A549 (cell line): ENCODE measurements at regions not wholly inside any gene's neighbourhood (a gene's known extent, or its start where the extent isn't known, plus 50 kb on each side); places are given as distances from the start of the nearest gene placed in this dataset.

Experiments used
- ATAC-seq, 2 experiments: fragments of 200-7000 bp in 1 of 2; fragments of >200 bp in 1 of 2; cut with Nextera tagmentation in 1 of 2; cut with Tn5 transposase in 1 of 2; 3 replicates each; pipeline versions ENCODE4 v1.8.0 to v1.9.1; 2018 to 2020; ENCODE audit warnings: mild to moderate bottlenecking in 1 of 2, moderate library complexity in 1 of 2
- CTCF ChIA-PET: fragments of 300-600 bp; sonication (Branson Sonifier 250); formaldehyde crosslinking; extraction: SDS; loops from one replicate; lab custom pipeline; 2021; ENCODE audit warnings: antibody characterized with exemption, inconsistent platforms; lab: Yijun Ruan, JAX
- POLR2A ChIA-PET: fragments of 350-600 bp; formaldehyde crosslinking; extraction: SDS; loops from one replicate; lab custom pipeline; 2021; ENCODE audit warnings: antibody characterized with exemption, inconsistent platforms; lab: Yijun Ruan, JAX
- DNase-seq, 2 experiments: peaks; one replicate each; pipeline versions ENCODE4 v3.0.0 to v3.0.0-alpha.2; 2011 to 2016; ENCODE audit warnings: low read depth in 1 of 2, low spot score in 1 of 2
- FAIRE-seq: peaks from 2 replicates; lab custom pipeline; 2011; peaks lifted over from hg19 to GRCh38; lab: Jason Lieb, UNC
- H3K27ac ChIP-seq, 2 experiments: fragments of >200 bp; sonication (Bioruptor Twin); formaldehyde crosslinking; 3 replicates each; pipeline ENCODE4 v1.5.1; 2016 to 2017
- H3K4me1 ChIP-seq: fragments of >200 bp; sonication (Bioruptor Twin); formaldehyde crosslinking; 3 replicates; pipeline ENCODE4 v1.6.1; 2016
- H3K4me2 ChIP-seq: fragments of >200 bp; sonication (Bioruptor Twin); formaldehyde crosslinking; 3 replicates; pipeline ENCODE4 v1.6.1; 2016
- H3K4me3 ChIP-seq: fragments of >200 bp; sonication (Bioruptor Twin); formaldehyde crosslinking; 3 replicates; pipeline ENCODE4 v1.5.1; 2016
- H3K9me3 ChIP-seq: fragments of >200 bp; sonication (Bioruptor Twin); formaldehyde crosslinking; 3 replicates; pipeline ENCODE4 v1.6.1; 2016
- E2F6 ChIP-seq: IDR thresholded peaks from 2 replicates; pipeline ENCODE4 v1.6.1; 2012; ENCODE audit warnings: low read depth, borderline replicate concordance
- EHF ChIP-seq: fragments of 250-450 bp; sonication (Bioruptor Pico); IDR thresholded peaks from 2 replicates; pipeline ENCODE4 v1.5.0; 2020; ENCODE audit warnings: mild to moderate bottlenecking
- EHMT2 ChIP-seq: fragments of 200-600 bp; sonication (generic); IDR thresholded peaks from 2 replicates; pipeline ENCODE4 v1.6.1; 2016; ENCODE audit warnings: antibody characterized with exemption, low read depth, mild to moderate bottlenecking, moderate library complexity
- FOSB ChIP-seq: fragments of 250-450 bp; sonication (Bioruptor Pico); IDR thresholded peaks from 2 replicates; pipeline ENCODE4 v1.5.0; 2020; ENCODE audit warnings: mild to moderate bottlenecking, moderate library complexity
- FOSL2 ChIP-seq, 2 experiments: fragments of 450-650 bp in 1 of 2; fragments of >200 bp in 1 of 2; sonication (Bioruptor Twin) in 1 of 2; formaldehyde crosslinking; IDR thresholded peaks; 2 replicates each; pipeline versions ENCODE4 v1.5.0 to v1.6.1; 2016 to 2020; ENCODE audit warnings: mild to moderate bottlenecking in 1 of 2, moderate library complexity in 1 of 2
- FOXS1 ChIP-seq: fragments of 250-450 bp; sonication (Bioruptor Pico); IDR thresholded peaks from 2 replicates; pipeline ENCODE4 v1.5.0; 2020; ENCODE audit warnings: mild to moderate bottlenecking, moderate library complexity
- HDAC2 ChIP-seq: fragments of 200-600 bp; sonication (generic); IDR thresholded peaks from 2 replicates; pipeline ENCODE4 v1.6.1; 2016
- HOXB5 ChIP-seq: fragments of 250-450 bp; sonication (Bioruptor Pico); IDR thresholded peaks from 2 replicates; pipeline ENCODE4 v1.5.0; 2020; ENCODE audit warnings: mild to moderate bottlenecking, moderate library complexity
- JUNB ChIP-seq: fragments of >200 bp; sonication (Bioruptor Twin); formaldehyde crosslinking; IDR thresholded peaks from 2 replicates; pipeline ENCODE4 v1.6.1; 2016
- MAFK ChIP-seq: fragments of 450-650 bp; IDR thresholded peaks from 2 replicates; pipeline ENCODE4 v1.6.1; 2014; ENCODE audit not compliant: partially characterized antibody
- NFE2L2 ChIP-seq: fragments of 150-350 bp; conservative IDR thresholded peaks from 2 replicates; pipeline ENCODE4 v1.6.1; 2014; ENCODE audit warnings: low read length
- NPAS2 ChIP-seq: fragments of 250-450 bp; sonication (Bioruptor Pico); IDR thresholded peaks from 2 replicates; pipeline ENCODE4 v1.8.0; 2022; ENCODE audit warnings: mild to moderate bottlenecking, moderate library complexity, borderline replicate concordance
- RCOR1 ChIP-seq: fragments of 150-350 bp; IDR thresholded peaks from 2 replicates; pipeline ENCODE4 v1.6.1; 2014; ENCODE audit warnings: antibody characterized with exemption, low read length, low read depth
- TFCP2L1 ChIP-seq: fragments of 250-450 bp; sonication (Bioruptor Pico); IDR thresholded peaks from 2 replicates; pipeline ENCODE4 v1.5.0; 2021; ENCODE audit warnings: mild to moderate bottlenecking
- TP53 ChIP-seq: fragments of 250-450 bp; sonication (Bioruptor Pico); IDR thresholded peaks from 2 replicates; pipeline ENCODE4 v1.5.0; 2021; ENCODE audit warnings: mild to moderate bottlenecking, moderate library complexity
- ZFP36 ChIP-seq: fragments of 450-650 bp; IDR thresholded peaks from 2 replicates; pipeline ENCODE4 v1.6.1; 2014; ENCODE audit warnings: borderline replicate concordance; ENCODE audit not compliant: partially characterized antibody
- WGBS: methylation state at CpG from one replicate; pipeline ENCODE4 v1.1.6; 2017; ENCODE audit errors: missing lambda C conversion rate; 5-methylcytosine and 5-hydroxymethylcytosine counted together
- TF ChIP-seq, protein P1 (sequence below): fragments of >200 bp; sonication (Bioruptor Twin); formaldehyde crosslinking; IDR thresholded peaks from 3 replicates; pipeline ENCODE4 v1.5.1; 2016

DNA sequence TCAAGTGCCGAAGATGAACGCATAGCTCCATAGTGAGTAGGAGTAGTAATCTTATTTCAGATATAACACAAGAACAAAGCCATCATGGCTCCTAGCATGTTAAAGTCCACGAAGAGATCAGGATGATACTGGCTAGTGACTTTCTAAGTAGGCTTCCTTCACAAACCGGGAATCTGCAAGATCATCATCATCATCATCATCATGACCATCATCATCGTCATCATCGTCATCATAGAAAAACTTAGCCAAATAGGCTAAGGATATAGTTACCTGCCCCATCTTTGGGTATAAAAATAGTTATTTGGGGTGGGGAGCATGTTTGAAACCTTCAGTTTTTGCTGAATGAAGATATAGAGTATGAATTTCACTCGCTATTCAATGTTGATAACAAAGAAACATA lies 57.9 kb downstream of the PYDC2 start:
- Histone ChIP-seq H3K4me3 (no peak overlapping the region), H3K9me3 (no peaks in the 10 kb centered on the region), H3K4me1 (no peaks in the 10 kb centered on the region), H3K4me2 (no peak overlapping the region), H3K27ac (no peak overlapping the region)
- ChIA-PET POLR2A (no interaction called here), CTCF (no interaction called here)
- FAIRE-seq, result no peak
- 52% methylated on average over 7 of the region's 7 CpGs for WGBS
- no peak for DNase-seq
- TF ChIP-seq HDAC2, result no peak
- ATAC-seq, result no peak

GRCh38 chr3:191521055-191521454 lies 60.1 kb downstream of the PYDC2 start:
- Histone ChIP-seq H3K27ac (no peak overlapping the region), H3K4me3 (no peak overlapping the region), H3K4me2 (no peak overlapping the region), H3K4me1 (no peaks in the 10 kb centered on the region), H3K9me3 (no peaks in the 10 kb centered on the region)
- ATAC-seq (no peak), FAIRE-seq (no peak), DNase-seq (no peak)
- TF ChIP-seq NFE2L2 (no peak), FOXS1 (CRISPR knock-in tag) (no peak), HOXB5 (no peak), TFCP2L1 (CRISPR knock-in tag) (no peak), EHF (CRISPR knock-in tag) (no peak), E2F6 (no peak), JUNB (no peak), NPAS2 (CRISPR knock-in tag) (no peak)
- ChIA-PET CTCF (no interaction called here), POLR2A (no interaction called here)
- WGBS, result 26% methylated on average over 3 of the region's 3 CpGs

- POLR2A ChIA-PET, result no interaction called here
- WGBS, result 57% methylated on average over 8 of the region's 8 CpGs
- Histone ChIP-seq H3K4me1 (no peaks in the 10 kb centered on the region), H3K27ac (no peak overlapping the region), H3K9me3 (no peaks in the 10 kb centered on the region), H3K4me2 (no peak overlapping the region)
- CTCF ChIA-PET, result no interaction called here
- no peak for DNase-seq
- TF ChIP-seq MAFK (no peak), EHMT2 (no peak), JUNB (no peak), RCOR1 (no peak), NFE2L2 (no peak), TP53 (no peak), FOXS1 (CRISPR knock-in tag) (no peak), TFCP2L1 (CRISPR knock-in tag) (no peak)
- TF ChIP-seq, all 56 proteins: peak for 0
- H3K4me3 ChIP-seq, result no peak overlapping the region
- ATAC-seq (no peak), FAIRE-seq (no peak)
Measured at GRCh38 chr3:191523148-191523547, 62.2 kb downstream of the PYDC2 start.

DNA sequence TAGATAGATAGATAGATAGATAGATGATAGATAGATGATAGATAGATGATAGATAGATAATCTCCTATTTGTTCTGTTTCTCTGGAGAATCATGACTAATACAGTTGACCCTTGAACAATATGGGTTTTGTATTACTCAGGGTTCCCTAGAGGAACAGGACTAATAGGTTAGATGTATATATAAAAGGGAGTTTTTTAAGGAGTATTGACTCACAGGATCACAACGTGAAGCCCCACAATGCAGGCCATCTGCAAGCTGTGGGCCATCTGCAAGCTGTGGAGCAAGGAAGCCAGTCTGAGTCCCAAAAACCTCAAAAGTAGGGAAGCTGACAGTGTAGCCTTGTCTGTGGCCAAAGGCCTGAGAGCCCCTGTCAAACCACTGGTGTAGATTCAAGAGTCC lies 67.6 kb downstream of the PYDC2 start:
- no peak overlapping the region for H3K4me2 ChIP-seq
- TF ChIP-seq, protein P1, sequence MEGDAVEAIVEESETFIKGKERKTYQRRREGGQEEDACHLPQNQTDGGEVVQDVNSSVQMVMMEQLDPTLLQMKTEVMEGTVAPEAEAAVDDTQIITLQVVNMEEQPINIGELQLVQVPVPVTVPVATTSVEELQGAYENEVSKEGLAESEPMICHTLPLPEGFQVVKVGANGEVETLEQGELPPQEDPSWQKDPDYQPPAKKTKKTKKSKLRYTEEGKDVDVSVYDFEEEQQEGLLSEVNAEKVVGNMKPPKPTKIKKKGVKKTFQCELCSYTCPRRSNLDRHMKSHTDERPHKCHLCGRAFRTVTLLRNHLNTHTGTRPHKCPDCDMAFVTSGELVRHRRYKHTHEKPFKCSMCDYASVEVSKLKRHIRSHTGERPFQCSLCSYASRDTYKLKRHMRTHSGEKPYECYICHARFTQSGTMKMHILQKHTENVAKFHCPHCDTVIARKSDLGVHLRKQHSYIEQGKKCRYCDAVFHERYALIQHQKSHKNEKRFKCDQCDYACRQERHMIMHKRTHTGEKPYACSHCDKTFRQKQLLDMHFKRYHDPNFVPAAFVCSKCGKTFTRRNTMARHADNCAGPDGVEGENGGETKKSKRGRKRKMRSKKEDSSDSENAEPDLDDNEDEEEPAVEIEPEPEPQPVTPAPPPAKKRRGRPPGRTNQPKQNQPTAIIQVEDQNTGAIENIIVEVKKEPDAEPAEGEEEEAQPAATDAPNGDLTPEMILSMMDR, result no peak
- TF ChIP-seq FOSL2 (IDR thresholded peaks at IDR 0.05) (no peak), FOSL2 (CRISPR knock-in tag; IDR thresholded peaks at IDR 0.05) (no peak), E2F6 (no peak), FOSB (CRISPR knock-in tag) (no peak), RCOR1 (no peak), ZFP36 (no peak)
- ATAC-seq (no peak), FAIRE-seq (no peak), DNase-seq (no peak)
- no peak overlapping the region for H3K27ac ChIP-seq
- POLR2A ChIA-PET, result no interaction called here
- CTCF ChIA-PET, result no interaction called here
- no peaks in the 10 kb centered on the region for H3K9me3 ChIP-seq
- no peak overlapping the region for H3K4me3 ChIP-seq
- 0% methylated on average over 1 of the region's 1 CpG for WGBS
- no peaks in the 10 kb centered on the region for H3K4me1 ChIP-seq
